Naive thymus-derived CD4-positive, alpha-beta T cell (primary cell): ENCODE measurements at regions not wholly inside any gene's neighbourhood (a gene's known extent, or its start where the extent isn't known, plus 50 kb on each side); places are given as distances from the start of the nearest gene placed in this dataset.

Source experiments
- ATAC-seq: fragments of 150-1000 bp; cut with Tn5 transposase; 2 replicates; pipeline ENCODE4 v1.10.0; 2021; ENCODE audit warnings: mild to moderate bottlenecking, moderate library complexity
- CTCF ChIA-PET: fragments of 350-600 bp; sonication (Branson Sonifier 250); formaldehyde crosslinking; loops from one replicate; lab custom pipeline; 2021; ENCODE audit warnings: antibody characterized with exemption; lab: Charles Lee
- POLR2A ChIA-PET: fragments of 350-600 bp; sonication (Branson Sonifier 250); formaldehyde crosslinking; loops from one replicate; lab custom pipeline; 2021; ENCODE audit warnings: antibody characterized with exemption, inconsistent platforms; lab: Charles Lee
- DNase-seq, 9 donors: peaks; one replicate each; pipeline versions ENCODE4 v3.0.0 to v3.0.0-alpha.2; 2020 to 2022; ENCODE audit warnings: mixed read lengths in 1 of 9
- H3K27ac ChIP-seq: one replicate; pipeline ENCODE4 v1.7.0; 2013; ENCODE audit warnings: mild to moderate bottlenecking, low read depth, low read length, moderate library complexity
- H3K27me3 ChIP-seq, 2 donors: one replicate each; pipeline ENCODE4 v1.7.0; 2013; ENCODE audit warnings: low read length in 2 of 2, mild to moderate bottlenecking in 2 of 2, moderate library complexity in 2 of 2; ENCODE audit not compliant: control insufficient read depth in 2 of 2, insufficient read depth in 2 of 2
- H3K36me3 ChIP-seq, 3 experiments: 1 replicate in 2 of 3; 2 replicates in 1 of 3; pipeline ENCODE4 v1.7.0; 2013; ENCODE audit warnings: low read length in 3 of 3, mild to moderate bottlenecking in 3 of 3, moderate library complexity in 1 of 3; ENCODE audit not compliant: insufficient read depth in 3 of 3, control insufficient read depth in 2 of 3
- H3K4me1 ChIP-seq, 2 donors: one replicate each; pipeline ENCODE4 v1.7.0; 2013; ENCODE audit warnings: low read length in 2 of 2, mild to moderate bottlenecking in 2 of 2, moderate library complexity in 1 of 2; ENCODE audit not compliant: control insufficient read depth in 2 of 2, insufficient read depth in 2 of 2
- H3K4me3 ChIP-seq: 2 replicates; pipeline ENCODE4 v1.7.0; 2013; ENCODE audit warnings: mild to moderate bottlenecking, low read length
- H3K9me3 ChIP-seq, 3 experiments: 1 replicate in 2 of 3; 2 replicates in 1 of 3; pipeline ENCODE4 v1.7.0; 2013; ENCODE audit warnings: low read length in 3 of 3; ENCODE audit not compliant: control insufficient read depth in 2 of 3
- H3K27ac Mint-ChIP-seq, 9 donors: one replicate each; pipeline ENCODE4 v1.8.0; 2020 to 2022; ENCODE audit warnings: mixed read lengths in 9 of 9, mild to moderate bottlenecking in 8 of 9, moderate library complexity in 5 of 9, inconsistent platforms in 2 of 9
- H3K27me3 Mint-ChIP-seq, 5 donors: one replicate each; pipeline ENCODE4 v1.8.0; 2021 to 2022; ENCODE audit warnings: mixed read lengths in 5 of 5, mild to moderate bottlenecking in 1 of 5
- H3K36me3 Mint-ChIP-seq, 5 donors: one replicate each; pipeline ENCODE4 v1.8.0; 2020 to 2022; ENCODE audit warnings: mixed read lengths in 5 of 5, mild to moderate bottlenecking in 3 of 5, inconsistent platforms in 1 of 5
- H3K4me1 Mint-ChIP-seq, 7 donors: one replicate each; pipeline ENCODE4 v1.8.0; 2020 to 2022; ENCODE audit warnings: mixed read lengths in 7 of 7, mild to moderate bottlenecking in 3 of 7, inconsistent platforms in 1 of 7
- H3K4me3 Mint-ChIP-seq, 10 donors: one replicate each; pipeline ENCODE4 v1.8.0; 2020 to 2022; ENCODE audit warnings: mild to moderate bottlenecking in 10 of 10, mixed read lengths in 10 of 10, moderate library complexity in 6 of 10, inconsistent platforms in 2 of 10
- H3K9me3 Mint-ChIP-seq, 11 donors: one replicate each; pipeline ENCODE4 v1.8.0; 2020 to 2022; ENCODE audit warnings: mixed read lengths in 11 of 11, mild to moderate bottlenecking in 4 of 11, inconsistent platforms in 1 of 11, moderate library complexity in 1 of 11
- intact Hi-C, 2 donors: fragments of 100-400 bp; cut with micrococcal nuclease; formaldehyde crosslinking; loops; one replicate each; pipeline ENCODE4 v1.15.1; 2023

DNA sequence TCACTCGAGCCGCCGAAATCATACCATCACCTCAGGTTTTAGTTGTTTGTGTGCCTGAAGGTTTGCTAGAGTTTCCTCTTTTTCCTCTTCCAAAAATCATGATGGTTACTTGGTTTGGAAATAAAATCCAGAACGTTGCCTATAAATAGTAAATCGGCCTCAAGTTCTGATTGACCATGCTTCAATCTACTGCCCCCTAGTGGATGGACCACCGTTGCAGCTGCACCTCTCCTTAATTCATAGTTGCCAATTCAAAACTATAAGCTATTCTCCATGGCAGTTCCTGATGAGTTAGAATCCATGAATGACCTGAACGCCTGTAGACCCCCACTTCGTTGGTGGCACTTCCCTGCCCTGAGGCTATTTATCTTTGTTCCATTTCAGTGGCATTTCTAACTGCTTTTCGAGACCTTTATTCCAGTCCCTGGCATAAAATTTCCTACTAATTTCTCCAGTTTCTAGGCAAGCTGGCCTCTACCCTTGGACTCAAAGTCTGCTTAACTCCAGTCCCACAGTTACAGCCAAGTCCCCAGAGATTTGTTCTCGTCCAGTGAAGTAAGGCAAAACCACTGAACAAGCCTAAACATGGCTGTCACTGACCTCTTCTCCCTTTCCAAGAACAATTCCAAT lies 422.6 kb downstream of the EFNA5 start:
- CTCF ChIA-PET = no interaction called here
- ATAC-seq = peak; percentile 57

DNA sequence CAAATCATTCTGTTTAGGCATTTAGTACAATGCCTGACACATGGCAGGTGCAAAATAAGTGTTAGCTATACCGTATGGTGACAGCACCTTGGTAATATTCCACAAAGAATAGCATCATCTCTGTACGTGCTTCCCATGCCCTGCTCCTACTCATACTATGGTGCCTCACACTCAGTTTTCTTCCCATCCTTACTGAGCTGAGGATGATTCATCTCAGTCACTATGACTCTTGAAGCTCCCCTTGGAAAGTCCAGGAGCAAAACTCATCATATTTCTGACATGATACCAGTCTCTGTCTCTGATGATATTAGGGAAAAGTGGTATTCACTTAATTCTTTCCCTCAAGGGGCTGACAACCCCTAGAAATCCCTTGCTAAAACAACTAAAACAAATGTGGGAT lies 423.3 kb downstream of the EFNA5 start:
- Histone ChIP-seq H3K36me3 (no peaks in the 10 kb centered on the region), H3K27me3 (no peaks in the 10 kb centered on the region), H3K27ac (no peak overlapping the region), H3K4me3 (no peak overlapping the region), H3K9me3 (no peaks in the 10 kb centered on the region), H3K4me1 (no peaks in the 10 kb centered on the region)
- H3K4me3 Mint-ChIP-seq = no peak overlapping the region
- CTCF ChIA-PET = no interaction called here
- H3K27ac Mint-ChIP-seq = no peak overlapping the region
- POLR2A ChIA-PET = no interaction called here
- DNase-seq (no peak), ATAC-seq (no peak)
- H3K4me1 Mint-ChIP-seq = no peaks in the 10 kb centered on the region
- H3K27me3 Mint-ChIP-seq = peaks cover 0 to 14% (median 0%) of the 10 kb centered on the region in 5 donors
- intact Hi-C loops = loop anchor here in 1 of 2 donors (5.0 kb wide), 1 partner anchor 325 kb away; no protein-coding TSS in a partner anchor
- peaks cover 0 to 7% (median 2%) of the 10 kb centered on the region in 11 donors for H3K9me3 Mint-ChIP-seq
- H3K36me3 Mint-ChIP-seq = no peaks in the 10 kb centered on the region

More for the DNA sequence above, 422.6 kb downstream of the EFNA5 start:
- Mint-ChIP-seq H3K4me3 (no peak overlapping the region), H3K36me3 (no peaks in the 10 kb centered on the region), H3K27ac (no peak overlapping the region), H3K27me3 (peaks cover 0 to 14% (median 0%) of the 10 kb centered on the region in 5 donors), H3K4me1 (no peaks in the 10 kb centered on the region), H3K9me3 (peaks cover 0 to 7% (median 0%) of the 10 kb centered on the region in 11 donors)
- Histone ChIP-seq H3K4me3 (no peak overlapping the region), H3K27me3 (no peaks in the 10 kb centered on the region), H3K4me1 (no peaks in the 10 kb centered on the region), H3K27ac (no peak overlapping the region), H3K9me3 (no peaks in the 10 kb centered on the region), H3K36me3 (no peaks in the 10 kb centered on the region)
- peak in 1 of 9 donors; percentile 26 for DNase-seq
- intact Hi-C loops = loop anchor here in 1 of 2 donors (5.0 kb wide), 1 partner anchor 324 kb away; no protein-coding TSS in a partner anchor
- POLR2A ChIA-PET = no interaction called here

DNA sequence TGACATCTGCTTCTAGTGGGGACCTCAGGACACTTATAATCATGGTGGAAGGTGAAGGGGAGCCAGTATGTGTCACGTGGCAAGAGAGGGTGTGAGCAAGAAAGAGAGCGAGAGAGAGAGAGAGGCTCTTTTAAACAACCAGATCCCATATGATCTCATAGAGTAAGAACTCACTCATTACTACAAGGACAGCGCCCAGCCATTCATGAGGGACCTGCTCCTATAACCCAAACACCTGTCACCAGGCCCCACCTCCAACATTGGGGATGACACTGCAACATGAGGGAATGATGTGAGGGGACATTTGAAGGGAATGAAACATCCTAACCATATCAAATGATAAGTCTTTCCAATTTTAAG lies 427.5 kb downstream of the EFNA5 start:
- Histone ChIP-seq H3K36me3 (no peaks in the 10 kb centered on the region), H3K4me1 (no peaks in the 10 kb centered on the region), H3K27me3 (no peaks in the 10 kb centered on the region), H3K4me3 (no peak overlapping the region), H3K27ac (no peak overlapping the region), H3K9me3 (no peaks in the 10 kb centered on the region)
- ChIA-PET POLR2A (no interaction called here), CTCF (no interaction called here)
- intact Hi-C loops = no loop called here
- Mint-ChIP-seq H3K9me3 (peaks cover 0 to 6% (median 2%) of the 10 kb centered on the region in 11 donors), H3K4me1 (no peaks in the 10 kb centered on the region), H3K27ac (no peak overlapping the region), H3K27me3 (peaks cover 0 to under 1% (median 0%) of the 10 kb centered on the region in 5 donors), H3K4me3 (no peak overlapping the region), H3K36me3 (no peaks in the 10 kb centered on the region)
- ATAC-seq (no peak), DNase-seq (no peak)

DNA sequence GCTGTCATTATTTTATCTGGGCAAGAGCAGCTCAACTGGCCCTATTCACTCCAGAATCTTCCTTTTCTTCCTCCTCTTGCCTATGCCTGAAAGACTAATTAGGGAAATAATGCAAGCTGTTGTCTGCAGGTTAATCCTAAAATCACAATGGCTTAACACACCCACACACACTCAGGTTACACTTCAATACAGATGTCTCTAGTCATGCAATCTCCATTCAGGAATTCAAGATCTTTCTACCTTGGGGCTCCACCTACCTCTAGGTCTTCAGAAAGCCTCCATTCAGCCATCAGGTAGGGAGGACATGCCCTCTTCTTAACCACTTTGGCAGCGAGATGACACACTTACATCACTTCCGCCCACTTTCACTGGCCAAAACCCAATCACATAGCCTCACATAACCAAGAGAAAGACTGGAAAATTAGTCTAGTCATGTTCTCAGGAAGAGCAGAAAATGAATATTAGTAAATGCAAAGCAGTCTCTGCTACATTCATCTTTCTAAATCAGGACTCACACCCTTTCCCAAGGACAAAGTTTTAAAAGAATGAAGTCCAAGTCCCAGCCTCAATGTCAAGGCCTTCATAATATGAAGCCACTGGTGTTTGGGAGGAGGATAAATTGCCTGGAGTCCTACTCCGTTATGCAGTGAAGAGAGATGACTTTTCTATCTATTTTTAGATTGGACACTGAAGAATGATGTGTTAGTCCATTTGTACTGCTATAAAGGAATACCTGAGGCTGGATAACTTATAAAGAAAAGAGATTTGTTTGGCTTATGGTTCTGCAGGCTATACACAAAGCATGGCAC lies 428.1 kb downstream of the EFNA5 start:
- H3K36me3 Mint-ChIP-seq = no peaks in the 10 kb centered on the region
- no peak overlapping the region for H3K4me3 ChIP-seq
- H3K27me3 Mint-ChIP-seq = peaks cover 0 to 6% (median 5%) of the 10 kb centered on the region in 5 donors
- H3K27ac Mint-ChIP-seq = no peak overlapping the region
- no peaks in the 10 kb centered on the region for H3K9me3 ChIP-seq
- no peak for ATAC-seq
- no peaks in the 10 kb centered on the region for H3K36me3 ChIP-seq
- H3K9me3 Mint-ChIP-seq = peaks cover 0 to 6% (median 4%) of the 10 kb centered on the region in 11 donors
- no peaks in the 10 kb centered on the region for H3K27me3 ChIP-seq
- H3K4me1 Mint-ChIP-seq = no peaks in the 10 kb centered on the region
- no peak overlapping the region for H3K27ac ChIP-seq
- POLR2A ChIA-PET = no interaction called here
- CTCF ChIA-PET = no interaction called here
- H3K4me1 ChIP-seq = no peaks in the 10 kb centered on the region
- DNase-seq = no peak
- intact Hi-C loops = no loop called here
- H3K4me3 Mint-ChIP-seq = no peak overlapping the region

DNA sequence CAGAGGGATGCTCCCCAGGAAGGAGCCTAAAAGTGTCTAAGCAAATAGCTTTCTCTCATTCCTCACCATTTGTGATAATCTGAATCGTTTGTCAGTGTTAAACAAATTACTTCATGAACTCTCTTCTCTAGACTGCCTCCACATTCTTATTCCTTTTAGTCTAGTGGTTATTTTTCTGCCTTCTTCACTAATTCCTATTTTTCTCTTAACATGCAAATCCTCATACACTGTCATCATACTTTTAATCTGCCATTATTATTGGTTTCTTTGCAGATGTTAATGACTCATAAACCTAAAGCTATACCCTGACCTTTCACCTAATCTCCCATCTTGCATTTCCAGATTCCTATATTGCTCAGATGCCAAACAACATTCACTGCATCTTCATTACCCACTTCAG lies 428.9 kb downstream of the EFNA5 start:
- H3K27me3 ChIP-seq = no peaks in the 10 kb centered on the region
- Mint-ChIP-seq H3K4me1 (no peaks in the 10 kb centered on the region), H3K27ac (no peak overlapping the region), H3K36me3 (no peaks in the 10 kb centered on the region), H3K4me3 (no peak overlapping the region), H3K9me3 (peaks cover 0 to 6% (median 4%) of the 10 kb centered on the region in 11 donors), H3K27me3 (peaks cover 0 to 6% (median 5%) of the 10 kb centered on the region in 5 donors)
- POLR2A ChIA-PET = no interaction called here
- H3K9me3 ChIP-seq = no peaks in the 10 kb centered on the region
- ATAC-seq (no peak), DNase-seq (no peak)
- intact Hi-C loops = no loop called here
- no peak overlapping the region for H3K27ac ChIP-seq
- CTCF ChIA-PET = no interaction called here
- no peaks in the 10 kb centered on the region for H3K4me1 ChIP-seq
- no peak overlapping the region for H3K4me3 ChIP-seq
- no peaks in the 10 kb centered on the region for H3K36me3 ChIP-seq

DNA sequence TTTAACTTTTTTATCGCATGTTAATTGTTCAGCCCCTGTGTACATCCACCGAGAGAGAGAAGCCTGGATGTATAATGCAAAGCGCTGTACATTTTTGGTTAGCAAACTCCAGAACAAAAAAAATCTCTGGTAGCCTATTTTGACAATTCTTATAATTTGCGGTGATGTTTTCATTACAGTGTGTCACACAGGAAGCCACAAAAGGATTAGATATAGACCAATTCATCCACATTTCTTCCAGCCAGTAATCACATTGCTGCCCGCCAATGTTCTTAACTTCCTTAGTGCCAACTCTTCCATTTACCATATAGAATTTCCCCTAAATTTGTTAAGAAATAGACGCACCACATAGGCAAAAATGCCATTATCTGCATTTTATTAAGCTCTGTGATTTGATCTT lies 435.6 kb downstream of the EFNA5 start:
- H3K4me1 Mint-ChIP-seq = no peaks in the 10 kb centered on the region
- H3K27me3 ChIP-seq = no peaks in the 10 kb centered on the region
- H3K4me3 Mint-ChIP-seq = no peak overlapping the region
- H3K36me3 ChIP-seq = no peaks in the 10 kb centered on the region
- POLR2A ChIA-PET = no interaction called here
- H3K4me1 ChIP-seq = no peaks in the 10 kb centered on the region
- CTCF ChIA-PET = no interaction called here
- peaks cover 0 to 8% (median 0%) of the 10 kb centered on the region in 11 donors for H3K9me3 Mint-ChIP-seq
- H3K27ac ChIP-seq = no peak overlapping the region
- no peak overlapping the region for H3K27ac Mint-ChIP-seq
- H3K4me3 ChIP-seq = no peak overlapping the region
- no peaks in the 10 kb centered on the region for H3K9me3 ChIP-seq
- DNase-seq (no peak), ATAC-seq (no peak)
- intact Hi-C loops = no loop called here
- H3K27me3 Mint-ChIP-seq = peaks cover 0 to 14% (median 5%) of the 10 kb centered on the region in 5 donors
- H3K36me3 Mint-ChIP-seq = no peaks in the 10 kb centered on the region
